HG03354 (cell line): ENCODE measurements at regions not wholly inside any gene's neighbourhood (a gene's known extent, or its start where the extent isn't known, plus 50 kb on each side); places are given as distances from the start of the nearest gene placed in this dataset.
"Not testable (repeated sequence)": the region's sequence is repeated elsewhere in the genome, so short reads cannot be mapped to it uniquely, and the experiment has no call there.

ENCODE experiments used
- ATAC-seq: cut with Tn5 transposase; IDR thresholded peaks from one replicate; pipeline ENCODE4 v1.9.1; 2021; ENCODE audit warnings: mild to moderate bottlenecking; ENCODE audit not compliant: unreplicated experiment, poor library complexity, severe bottlenecking

- no peak for ATAC-seq
Measured at GRCh38 chr17:71632328-71632727, 488.5 kb upstream of the SOX9 start.

DNA sequence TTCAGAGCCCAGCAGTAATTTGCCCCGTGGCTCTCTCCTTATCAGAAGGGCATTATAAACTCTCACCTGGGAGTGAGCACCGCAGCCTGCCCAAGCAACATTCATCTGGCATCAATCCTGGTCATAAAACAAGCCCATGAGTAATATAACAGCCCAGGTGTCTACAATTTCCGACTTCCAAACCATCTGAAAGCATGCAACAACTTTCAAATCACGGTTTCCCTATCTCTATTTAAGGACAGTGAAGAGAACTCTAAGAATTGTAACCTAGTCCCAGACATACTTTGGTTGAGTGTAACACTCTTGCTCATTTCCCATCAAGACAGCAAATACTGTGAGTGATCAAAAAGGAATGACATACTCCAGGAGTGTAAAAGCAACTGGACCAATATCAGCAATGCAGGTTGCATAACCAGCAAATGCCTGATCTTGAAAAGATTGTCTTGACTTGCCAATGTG, 487.4 kb upstream of the SOX9 start:
- ATAC-seq = no peak

GRCh38 chr17:71634376-71634775, 486.4 kb upstream of the SOX9 start:
- no peak for ATAC-seq

DNA sequence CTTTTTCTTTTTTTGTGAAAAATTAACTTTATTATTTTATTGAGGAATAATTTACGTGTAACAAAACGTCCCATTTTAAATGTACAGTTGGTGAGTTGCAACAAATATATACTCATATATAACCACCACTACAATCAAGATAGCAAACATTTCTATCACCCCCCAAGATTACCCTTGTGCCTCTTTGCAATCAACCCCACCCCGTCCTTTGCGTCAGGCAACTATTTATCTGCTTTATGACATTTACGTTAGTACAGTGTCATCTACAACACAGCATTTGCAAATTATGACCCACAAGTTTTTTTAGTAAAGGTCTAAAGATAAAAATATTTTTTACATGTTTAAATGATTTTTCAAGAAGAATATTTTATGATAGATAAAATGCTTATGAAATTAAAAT, 485.6 kb upstream of the SOX9 start:
- no peak for ATAC-seq

DNA sequence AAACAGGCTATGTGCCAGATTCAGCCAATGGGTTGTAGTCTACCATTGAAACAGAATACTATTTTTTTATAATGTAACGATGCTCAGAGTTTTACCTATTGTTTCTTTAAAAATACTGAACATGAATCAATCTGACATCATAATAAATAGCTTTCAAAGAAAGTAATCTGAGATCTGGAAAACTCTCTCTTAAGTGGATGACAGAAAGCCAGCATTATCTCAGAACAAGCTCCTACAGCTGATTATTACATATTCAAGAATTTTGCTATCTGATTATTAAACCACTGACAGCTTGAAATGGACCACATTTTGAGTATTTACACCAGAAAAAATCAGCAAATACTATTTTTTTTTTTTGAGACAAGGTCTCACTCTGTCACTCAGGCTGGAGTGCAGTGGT, 484.2 kb upstream of the SOX9 start:
- no peak for ATAC-seq

DNA sequence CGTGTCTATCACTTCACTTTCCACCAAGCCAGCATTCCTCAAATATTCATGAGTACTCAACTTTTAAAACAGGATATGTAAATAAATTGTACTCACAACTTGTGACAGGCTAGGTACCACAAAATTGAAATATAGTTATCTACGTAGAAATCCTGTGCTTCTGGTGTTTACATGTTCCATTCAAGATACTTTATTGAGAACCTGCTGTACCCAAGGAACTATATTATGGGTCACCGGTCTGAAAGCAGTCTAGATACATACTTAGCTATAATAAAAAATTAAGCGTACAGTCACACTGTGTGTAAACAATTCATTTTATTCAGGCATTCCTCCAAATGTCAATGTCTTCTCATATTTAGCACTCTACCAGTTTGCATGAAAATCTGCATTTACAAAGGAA, 482.2 kb upstream of the SOX9 start:
- no peak for ATAC-seq

GRCh38 chr17:71639865-71640264, 481.0 kb upstream of the SOX9 start:
- ATAC-seq = no peak

DNA sequence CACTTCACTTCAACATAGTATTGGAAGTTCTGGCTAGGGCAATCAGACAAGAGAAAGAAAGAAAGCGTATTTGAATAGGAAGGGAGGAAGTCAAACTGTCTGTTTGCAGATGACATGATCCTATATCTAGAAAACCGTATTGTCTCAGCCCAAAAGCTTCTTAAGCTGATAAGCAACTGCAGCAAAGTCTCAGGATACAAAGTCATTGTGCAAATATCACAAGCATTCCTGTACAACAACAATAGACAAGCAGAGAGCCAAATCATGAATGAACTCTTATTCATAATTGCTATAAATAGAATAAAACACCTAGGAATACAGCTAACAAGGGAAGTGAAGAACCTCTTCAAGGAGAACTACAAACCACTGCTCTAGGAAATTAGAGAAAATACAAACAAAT, 473.9 kb upstream of the SOX9 start:
- ATAC-seq = not testable (repeated sequence)

GRCh38 chr17:71648342-71648741, 472.5 kb upstream of the SOX9 start:
- not testable (repeated sequence) for ATAC-seq

- no peak for ATAC-seq
Measured at GRCh38 chr17:71649941-71650350, 470.9 kb upstream of the SOX9 start.

DNA sequence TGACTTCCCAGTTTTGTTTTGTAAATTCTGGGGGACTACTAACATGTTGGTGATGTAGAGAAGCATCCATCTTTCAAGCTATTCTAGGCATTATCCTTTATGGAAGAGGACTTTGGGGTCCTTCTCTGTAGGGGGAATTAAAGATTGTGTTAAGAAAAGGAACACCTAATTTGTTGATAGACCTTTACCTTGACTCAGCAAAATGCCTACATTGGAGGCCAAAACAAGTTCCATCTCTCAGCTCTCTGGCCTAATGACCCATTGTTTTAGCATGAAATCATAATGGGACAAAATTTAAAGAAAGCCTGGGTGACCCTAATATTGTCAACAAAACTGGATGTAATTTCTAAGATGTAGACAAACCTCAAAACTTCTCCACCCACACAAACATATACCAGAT, 465.3 kb upstream of the SOX9 start:
- ATAC-seq = no peak

- no peak for ATAC-seq
Measured at GRCh38 chr17:71656964-71657858, 463.6 kb upstream of the SOX9 start.

DNA sequence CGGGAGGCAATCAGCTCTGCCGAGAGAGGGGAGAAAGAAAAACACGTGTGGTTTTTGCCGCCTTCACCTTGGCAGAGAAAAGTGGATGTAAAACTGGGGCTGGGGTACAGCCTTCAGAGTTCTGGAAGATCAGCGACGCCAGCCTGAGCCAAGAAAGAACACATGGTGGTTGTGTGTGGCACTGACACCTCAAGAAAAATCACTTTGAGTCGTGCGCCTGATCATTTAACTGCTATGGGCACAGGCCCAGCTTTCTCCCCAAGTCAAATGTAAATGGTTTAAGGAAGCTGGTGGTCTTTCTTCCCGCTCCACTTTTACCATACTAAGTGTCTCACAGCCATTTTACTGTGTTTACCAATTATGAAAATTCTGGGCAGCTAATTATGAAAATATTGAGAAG, 461.8 kb upstream of the SOX9 start:
- no peak for ATAC-seq

- ATAC-seq = no peak
Measured at GRCh38 chr17:71664861-71665260, 456.0 kb upstream of the SOX9 start.

DNA sequence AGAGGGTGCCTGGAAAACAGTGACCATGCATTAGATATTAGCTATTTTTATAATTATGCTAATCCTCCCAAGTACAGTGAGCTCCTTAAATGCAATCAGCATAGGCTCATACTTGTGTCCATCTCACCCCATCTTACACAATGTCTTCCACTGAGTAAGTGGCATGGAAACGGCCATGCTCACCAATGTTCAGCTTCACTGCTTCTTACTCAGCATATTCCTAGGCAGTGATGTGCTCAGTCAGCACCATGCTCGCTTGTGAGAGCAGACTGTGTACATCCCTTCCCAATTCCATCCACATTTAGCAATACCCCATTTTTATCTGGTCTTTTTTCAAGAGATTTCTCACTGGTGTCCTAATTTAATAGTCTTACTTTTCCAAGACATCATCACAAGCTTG, 454.8 kb upstream of the SOX9 start:
- ATAC-seq = no peak

GRCh38 chr17:71667661-71668060, 453.2 kb upstream of the SOX9 start:
- no peak for ATAC-seq

DNA sequence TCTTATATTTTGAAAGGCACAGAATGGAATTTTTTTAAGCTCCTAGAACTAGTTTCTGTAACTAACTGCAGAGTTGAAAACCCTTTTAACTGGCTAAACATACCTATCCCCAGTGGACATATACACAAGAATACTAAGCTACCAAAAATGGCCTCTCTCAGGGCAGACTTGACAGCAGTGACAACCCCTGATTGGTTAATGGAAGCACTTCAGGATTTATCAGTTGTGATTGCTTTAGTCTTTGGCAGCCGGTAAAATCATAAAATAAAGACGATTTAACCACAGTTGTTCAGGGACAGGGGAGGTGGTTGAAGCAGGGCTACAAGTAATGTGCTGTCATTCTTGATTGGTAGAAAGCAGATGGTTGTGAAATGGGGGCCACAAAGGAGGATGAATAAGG, 452.0 kb upstream of the SOX9 start:
- no peak for ATAC-seq

- no peak for ATAC-seq
Measured at GRCh38 chr17:71677439-71677838, 443.4 kb upstream of the SOX9 start.

- no peak for ATAC-seq
Measured at GRCh38 chr17:71679832-71680231, 441.0 kb upstream of the SOX9 start.

- no peak for ATAC-seq
Measured at GRCh38 chr17:71681427-71682173, 439.2 kb upstream of the SOX9 start.

- no peak for ATAC-seq
Measured at GRCh38 chr17:71682174-71682494, 438.7 kb upstream of the SOX9 start.
